A549 (cell line): ENCODE measurements at regions not wholly inside any gene's neighbourhood (a gene's known extent, or its start where the extent isn't known, plus 50 kb on each side); places are given as distances from the start of the nearest gene placed in this dataset.

Experiments
- CEBPB ChIP-seq, 2 experiments: fragments of >200 bp in 1 of 2; sonication (Bioruptor Twin) in 1 of 2; formaldehyde crosslinking in 1 of 2; IDR thresholded peaks; 2 replicates each; pipeline ENCODE4 v1.6.1; 2012 to 2016
- EHMT2 ChIP-seq: fragments of 200-600 bp; sonication (generic); IDR thresholded peaks from 2 replicates; pipeline ENCODE4 v1.6.1; 2016; ENCODE audit warnings: antibody characterized with exemption, low read depth, mild to moderate bottlenecking, moderate library complexity
- EP300 ChIP-seq, 2 experiments: fragments of >200 bp; sonication (Bioruptor Twin); formaldehyde crosslinking; IDR thresholded peaks; 2 replicates in 1 of 2; 3 replicates in 1 of 2; pipeline ENCODE4 v1.6.1; 2016 to 2017
- JUNB ChIP-seq: fragments of >200 bp; sonication (Bioruptor Twin); formaldehyde crosslinking; IDR thresholded peaks from 2 replicates; pipeline ENCODE4 v1.6.1; 2016
- KDM1A ChIP-seq: fragments of 200-600 bp; sonication (generic); IDR thresholded peaks from 2 replicates; pipeline ENCODE4 v1.6.1; 2016; ENCODE audit warnings: low read depth, mild to moderate bottlenecking
- KDM5A ChIP-seq: fragments of 200-600 bp; sonication (generic); IDR thresholded peaks from 2 replicates; pipeline ENCODE4 v1.6.1; 2016; ENCODE audit warnings: antibody characterized with exemption, mild to moderate bottlenecking
- POLR2A ChIP-seq: IDR thresholded peaks from 2 replicates; pipeline ENCODE4 v1.6.1; 2012; ENCODE audit warnings: mild to moderate bottlenecking, low read length
- RFX5 ChIP-seq: fragments of 450-650 bp; IDR thresholded peaks from 2 replicates; pipeline ENCODE4 v1.7.1; 2014; ENCODE audit warnings: antibody characterized with exemption, mild to moderate bottlenecking, moderate library complexity
- RNF2 ChIP-seq: fragments of 200-600 bp; sonication (generic); IDR thresholded peaks from 2 replicates; pipeline ENCODE4 v1.6.1; 2016; ENCODE audit warnings: low read depth, mild to moderate bottlenecking, antibody characterized with exemption, moderate library complexity, borderline replicate concordance
- SMC3 ChIP-seq: fragments of >200 bp; sonication (Bioruptor Twin); formaldehyde crosslinking; IDR thresholded peaks from 3 replicates; pipeline ENCODE4 v1.6.1; 2018; ENCODE audit warnings: inconsistent platforms
- TF ChIP-seq, protein P1 (sequence below): fragments of >200 bp; sonication (Bioruptor Twin); formaldehyde crosslinking; IDR thresholded peaks from 3 replicates; pipeline ENCODE4 v1.5.1; 2016
- TF ChIP-seq, protein P2 (sequence below): fragments of 200-600 bp; sonication (generic); IDR thresholded peaks from 2 replicates; pipeline ENCODE4 v1.6.1; 2016; ENCODE audit warnings: antibody characterized with exemption, mild to moderate bottlenecking, moderate library complexity
- TF ChIP-seq, protein P3 (sequence below): IDR thresholded peaks from 2 replicates; pipeline ENCODE4 v1.6.1; 2012

DNA sequence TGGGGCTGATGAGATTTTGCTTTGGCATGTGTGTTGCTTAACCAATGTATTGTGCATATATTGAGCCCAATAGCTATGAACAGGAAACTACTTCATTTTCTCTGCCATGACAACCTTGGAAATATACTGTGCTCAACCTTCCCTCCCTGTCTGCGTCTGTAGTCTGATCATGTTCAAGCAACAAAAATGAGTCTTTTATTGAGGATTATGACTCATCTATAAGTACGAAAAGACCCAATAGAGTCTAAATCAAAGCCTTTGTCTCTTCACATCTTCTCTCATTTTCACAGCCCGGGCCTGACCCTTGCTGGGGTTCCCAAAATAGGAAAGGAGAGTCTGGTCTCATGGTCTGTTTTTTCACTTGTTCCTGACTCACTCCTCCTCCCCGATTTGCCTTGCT, 158.2 kb downstream of the CAND1 start:
- TF ChIP-seq, protein P1, sequence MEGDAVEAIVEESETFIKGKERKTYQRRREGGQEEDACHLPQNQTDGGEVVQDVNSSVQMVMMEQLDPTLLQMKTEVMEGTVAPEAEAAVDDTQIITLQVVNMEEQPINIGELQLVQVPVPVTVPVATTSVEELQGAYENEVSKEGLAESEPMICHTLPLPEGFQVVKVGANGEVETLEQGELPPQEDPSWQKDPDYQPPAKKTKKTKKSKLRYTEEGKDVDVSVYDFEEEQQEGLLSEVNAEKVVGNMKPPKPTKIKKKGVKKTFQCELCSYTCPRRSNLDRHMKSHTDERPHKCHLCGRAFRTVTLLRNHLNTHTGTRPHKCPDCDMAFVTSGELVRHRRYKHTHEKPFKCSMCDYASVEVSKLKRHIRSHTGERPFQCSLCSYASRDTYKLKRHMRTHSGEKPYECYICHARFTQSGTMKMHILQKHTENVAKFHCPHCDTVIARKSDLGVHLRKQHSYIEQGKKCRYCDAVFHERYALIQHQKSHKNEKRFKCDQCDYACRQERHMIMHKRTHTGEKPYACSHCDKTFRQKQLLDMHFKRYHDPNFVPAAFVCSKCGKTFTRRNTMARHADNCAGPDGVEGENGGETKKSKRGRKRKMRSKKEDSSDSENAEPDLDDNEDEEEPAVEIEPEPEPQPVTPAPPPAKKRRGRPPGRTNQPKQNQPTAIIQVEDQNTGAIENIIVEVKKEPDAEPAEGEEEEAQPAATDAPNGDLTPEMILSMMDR: no peak
- TF ChIP-seq KDM5A (no peak), JUNB (no peak), POLR2A (no peak), EP300 (IDR thresholded peaks at IDR 0.05) (no peak), RFX5 (no peak), SMC3 (no peak), EHMT2 (no peak), KDM1A (no peak), CEBPB (IDR thresholded peaks at IDR 0.05) (no peak), RNF2 (no peak)
- TF ChIP-seq, protein P2, sequence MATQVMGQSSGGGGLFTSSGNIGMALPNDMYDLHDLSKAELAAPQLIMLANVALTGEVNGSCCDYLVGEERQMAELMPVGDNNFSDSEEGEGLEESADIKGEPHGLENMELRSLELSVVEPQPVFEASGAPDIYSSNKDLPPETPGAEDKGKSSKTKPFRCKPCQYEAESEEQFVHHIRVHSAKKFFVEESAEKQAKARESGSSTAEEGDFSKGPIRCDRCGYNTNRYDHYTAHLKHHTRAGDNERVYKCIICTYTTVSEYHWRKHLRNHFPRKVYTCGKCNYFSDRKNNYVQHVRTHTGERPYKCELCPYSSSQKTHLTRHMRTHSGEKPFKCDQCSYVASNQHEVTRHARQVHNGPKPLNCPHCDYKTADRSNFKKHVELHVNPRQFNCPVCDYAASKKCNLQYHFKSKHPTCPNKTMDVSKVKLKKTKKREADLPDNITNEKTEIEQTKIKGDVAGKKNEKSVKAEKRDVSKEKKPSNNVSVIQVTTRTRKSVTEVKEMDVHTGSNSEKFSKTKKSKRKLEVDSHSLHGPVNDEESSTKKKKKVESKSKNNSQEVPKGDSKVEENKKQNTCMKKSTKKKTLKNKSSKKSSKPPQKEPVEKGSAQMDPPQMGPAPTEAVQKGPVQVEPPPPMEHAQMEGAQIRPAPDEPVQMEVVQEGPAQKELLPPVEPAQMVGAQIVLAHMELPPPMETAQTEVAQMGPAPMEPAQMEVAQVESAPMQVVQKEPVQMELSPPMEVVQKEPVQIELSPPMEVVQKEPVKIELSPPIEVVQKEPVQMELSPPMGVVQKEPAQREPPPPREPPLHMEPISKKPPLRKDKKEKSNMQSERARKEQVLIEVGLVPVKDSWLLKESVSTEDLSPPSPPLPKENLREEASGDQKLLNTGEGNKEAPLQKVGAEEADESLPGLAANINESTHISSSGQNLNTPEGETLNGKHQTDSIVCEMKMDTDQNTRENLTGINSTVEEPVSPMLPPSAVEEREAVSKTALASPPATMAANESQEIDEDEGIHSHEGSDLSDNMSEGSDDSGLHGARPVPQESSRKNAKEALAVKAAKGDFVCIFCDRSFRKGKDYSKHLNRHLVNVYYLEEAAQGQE: no peak
- TF ChIP-seq, protein P3, sequence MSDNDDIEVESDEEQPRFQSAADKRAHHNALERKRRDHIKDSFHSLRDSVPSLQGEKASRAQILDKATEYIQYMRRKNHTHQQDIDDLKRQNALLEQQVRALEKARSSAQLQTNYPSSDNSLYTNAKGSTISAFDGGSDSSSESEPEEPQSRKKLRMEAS: no peak
